Cardiac fibroblast (primary cell): ENCODE measurements at regions not wholly inside any gene's neighbourhood (a gene's known extent, or its start where the extent isn't known, plus 50 kb on each side); places are given as distances from the start of the nearest gene placed in this dataset.

Experiments used
- DNase-seq, 2 donors: peaks; one replicate each; pipeline versions ENCODE4 v3.0.0 to v3.0.0-alpha.2; 2010; ENCODE audit warnings: low read depth in 2 of 2
- H3K4me3 ChIP-seq, 2 donors: replicated peaks in 1 of 2; 1 replicate in 1 of 2; 2 replicates in 1 of 2; pipeline ENCODE4 v1.5.1; 2011; ENCODE audit warnings: low read depth in 2 of 2, low read length in 2 of 2, mild to moderate bottlenecking in 2 of 2, moderate library complexity in 1 of 2
- TF ChIP-seq, protein P1 (sequence below): IDR thresholded peaks from one replicate; pipeline ENCODE4 v1.5.1; 2011; ENCODE audit warnings: low read depth, mild to moderate bottlenecking, low read length, inconsistent platforms

DNA sequence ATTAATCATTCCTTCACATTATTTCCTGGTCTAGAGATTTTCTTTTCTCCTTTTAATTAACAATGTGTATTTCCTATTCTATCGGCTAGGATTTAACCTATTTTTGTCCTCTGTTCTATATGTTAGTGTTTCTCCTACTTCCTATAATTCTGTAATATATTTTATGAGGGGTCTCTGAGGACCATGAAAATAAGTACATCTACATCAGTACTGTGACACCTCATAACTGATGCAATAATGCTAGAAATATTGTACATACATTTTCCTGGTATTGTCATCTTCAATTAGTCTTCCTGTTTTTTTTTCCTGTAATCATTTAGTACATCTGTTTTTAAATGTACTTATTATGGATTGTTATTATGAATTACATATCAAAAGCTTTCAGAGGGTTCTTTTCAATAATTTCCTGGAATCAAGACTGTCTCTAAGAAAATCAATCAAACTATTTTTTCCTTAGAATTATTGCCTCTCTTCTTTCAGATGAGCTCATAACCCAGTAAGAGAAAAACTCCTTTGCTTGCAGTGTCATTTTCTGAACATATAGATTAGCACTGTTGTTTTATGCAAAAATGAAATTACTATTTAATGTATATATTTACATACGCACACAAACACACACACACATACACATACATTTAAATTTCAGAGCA is 1004.3 kb downstream of the SLITRK5 start:
- TF ChIP-seq, protein P1, sequence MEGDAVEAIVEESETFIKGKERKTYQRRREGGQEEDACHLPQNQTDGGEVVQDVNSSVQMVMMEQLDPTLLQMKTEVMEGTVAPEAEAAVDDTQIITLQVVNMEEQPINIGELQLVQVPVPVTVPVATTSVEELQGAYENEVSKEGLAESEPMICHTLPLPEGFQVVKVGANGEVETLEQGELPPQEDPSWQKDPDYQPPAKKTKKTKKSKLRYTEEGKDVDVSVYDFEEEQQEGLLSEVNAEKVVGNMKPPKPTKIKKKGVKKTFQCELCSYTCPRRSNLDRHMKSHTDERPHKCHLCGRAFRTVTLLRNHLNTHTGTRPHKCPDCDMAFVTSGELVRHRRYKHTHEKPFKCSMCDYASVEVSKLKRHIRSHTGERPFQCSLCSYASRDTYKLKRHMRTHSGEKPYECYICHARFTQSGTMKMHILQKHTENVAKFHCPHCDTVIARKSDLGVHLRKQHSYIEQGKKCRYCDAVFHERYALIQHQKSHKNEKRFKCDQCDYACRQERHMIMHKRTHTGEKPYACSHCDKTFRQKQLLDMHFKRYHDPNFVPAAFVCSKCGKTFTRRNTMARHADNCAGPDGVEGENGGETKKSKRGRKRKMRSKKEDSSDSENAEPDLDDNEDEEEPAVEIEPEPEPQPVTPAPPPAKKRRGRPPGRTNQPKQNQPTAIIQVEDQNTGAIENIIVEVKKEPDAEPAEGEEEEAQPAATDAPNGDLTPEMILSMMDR: no peak
- DNase-seq: no peak
- no peak overlapping the region for H3K4me3 ChIP-seq

DNA sequence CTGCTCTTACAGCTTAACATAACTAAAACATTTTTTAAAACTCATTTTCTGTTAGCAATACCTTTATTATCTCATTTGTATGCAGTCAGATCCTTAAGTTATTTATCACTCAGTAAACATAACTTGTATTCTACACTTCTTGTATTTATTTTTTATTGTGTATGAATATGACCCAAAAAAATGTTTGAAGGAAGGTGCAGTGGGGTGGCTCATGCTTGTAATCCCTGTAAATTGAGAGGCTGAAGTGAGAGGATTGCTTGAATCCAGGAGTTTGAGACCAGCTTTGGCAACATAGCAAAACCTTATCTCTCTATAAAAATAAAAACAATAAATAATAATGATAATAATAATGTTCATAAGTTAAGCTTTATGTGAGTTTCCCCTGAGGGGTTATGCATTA is 1004.8 kb downstream of the SLITRK5 start:
- TF ChIP-seq, protein P1: no peak
- no peak for DNase-seq
- H3K4me3 ChIP-seq: no peak overlapping the region

DNA sequence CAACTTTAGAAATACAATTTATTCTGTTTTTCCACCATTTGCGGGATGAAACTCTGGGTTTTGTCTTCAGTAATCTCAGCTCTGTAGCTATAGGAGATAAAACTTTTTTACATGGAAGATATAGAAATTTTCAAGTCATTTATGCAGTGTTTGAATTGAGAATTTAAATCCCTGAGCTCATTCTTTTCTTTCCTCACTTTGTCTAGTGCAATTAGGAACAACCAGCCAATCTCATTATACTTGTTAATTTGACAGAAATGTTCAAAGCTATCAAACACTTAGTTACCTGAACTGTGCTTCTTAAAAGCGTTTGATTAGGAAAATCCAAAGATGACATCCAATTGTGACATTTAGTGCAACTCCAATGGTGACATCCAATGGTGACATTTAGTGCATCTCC is 1014.3 kb downstream of the SLITRK5 start:
- H3K4me3 ChIP-seq: no peak overlapping the region
- no peak for DNase-seq
- TF ChIP-seq, protein P1: no peak

DNA sequence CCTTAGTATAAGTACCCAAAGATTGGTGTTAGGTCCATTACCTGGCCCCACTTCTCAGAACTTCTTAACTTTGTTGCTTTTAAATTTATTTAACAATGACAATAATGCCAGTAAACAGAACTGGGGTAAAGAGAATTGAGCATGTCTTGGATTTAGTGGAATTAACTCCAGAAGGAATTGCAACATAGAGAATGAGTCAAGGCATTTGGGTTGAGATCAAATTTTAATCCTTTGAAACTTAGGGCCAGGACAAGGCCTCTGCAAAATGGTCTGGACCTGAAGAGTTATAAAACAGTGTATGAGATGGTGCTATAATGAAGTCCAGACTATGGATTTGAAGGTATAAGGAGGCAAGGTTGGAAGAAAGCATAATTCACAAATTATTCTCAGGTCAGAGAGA is 1030.4 kb downstream of the SLITRK5 start:
- no peak overlapping the region for H3K4me3 ChIP-seq
- no peak for DNase-seq
- TF ChIP-seq, protein P1: no peak

DNA sequence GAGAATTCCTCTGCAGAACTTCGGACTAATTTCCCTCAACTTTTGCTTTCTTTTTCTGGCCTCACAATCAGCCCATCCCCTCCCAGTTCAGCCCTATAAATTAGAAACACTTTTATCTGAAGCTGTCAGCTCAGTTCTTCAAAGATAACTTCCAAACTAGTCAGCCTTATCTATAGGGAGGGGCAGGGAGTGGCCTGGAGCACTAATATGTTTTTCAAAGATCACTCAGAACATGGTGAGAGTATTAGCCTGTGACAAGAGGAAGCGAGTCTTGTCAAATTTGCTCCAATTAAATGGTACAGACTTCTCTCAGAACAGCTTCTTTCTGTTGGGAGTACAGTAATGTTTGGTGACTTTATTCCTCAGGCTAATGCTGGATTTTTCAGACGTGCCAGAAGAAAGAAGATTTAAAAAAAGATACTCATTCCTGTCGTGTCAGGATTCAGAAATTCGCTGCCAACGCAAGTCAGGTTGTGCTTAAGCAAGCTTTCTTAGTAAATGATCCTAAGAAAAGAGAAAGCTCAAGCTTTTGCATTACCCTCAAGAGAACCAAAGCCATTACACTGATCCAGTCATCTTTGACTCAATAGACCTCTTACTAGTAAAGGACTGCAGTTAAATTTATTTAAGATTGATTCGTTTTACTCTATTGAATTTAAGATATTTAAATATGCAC is 1033.6 kb downstream of the SLITRK5 start:
- DNase-seq: no peak
- no peak overlapping the region for H3K4me3 ChIP-seq
- TF ChIP-seq, protein P1: no peak

DNA sequence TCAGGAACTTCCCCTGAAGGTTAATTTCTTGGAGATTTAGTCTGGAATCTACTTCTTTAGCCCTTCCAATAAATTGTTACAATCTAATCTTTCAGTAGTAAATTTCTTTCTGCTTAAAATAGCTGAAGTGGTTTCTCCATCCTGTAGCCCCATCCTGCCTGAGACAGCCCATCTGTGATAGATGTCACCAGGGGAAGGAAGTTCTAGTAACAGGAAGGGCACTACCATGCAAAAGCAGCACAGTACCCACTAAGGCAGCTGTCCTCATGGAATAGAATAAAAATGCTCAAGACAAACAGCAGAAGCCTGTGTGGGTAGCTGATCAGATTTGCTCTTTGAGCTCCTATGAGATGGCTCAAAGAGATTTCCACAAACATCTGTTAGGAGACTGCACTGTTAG is 1036.5 kb downstream of the SLITRK5 start:
- no peak for DNase-seq
- H3K4me3 ChIP-seq: no peak overlapping the region
- TF ChIP-seq, protein P1: no peak
